Loucy (cell line): ENCODE measurements at regions not wholly inside any gene's neighbourhood (a gene's known extent, or its start where the extent isn't known, plus 50 kb on each side); places are given as distances from the start of the nearest gene placed in this dataset.

Experiments
- H2AFZ ChIP-seq: fragments of 200-600 bp; sonication (generic); 2 replicates; pipeline ENCODE4 v1.6.0; 2016; ENCODE audit warnings: antibody characterized with exemption, mild to moderate bottlenecking, low read length, moderate library complexity
- H3F3A ChIP-seq: fragments of 200-600 bp; 2 replicates; pipeline ENCODE4 v1.6.0; 2016; ENCODE audit warnings: antibody characterized with exemption, low read depth, mild to moderate bottlenecking
- H3K27me3 ChIP-seq: fragments of 200-600 bp; sonication (generic); 2 replicates; pipeline ENCODE4 v1.6.1; 2014; ENCODE audit warnings: low read length, mild to moderate bottlenecking; ENCODE audit not compliant: insufficient read depth, poor library complexity, severe bottlenecking
- H3K36me3 ChIP-seq: fragments of 200-600 bp; sonication (generic); 2 replicates; pipeline ENCODE4 v1.6.1; 2016; ENCODE audit warnings: low read length; ENCODE audit not compliant: insufficient read depth
- H3K4me1 ChIP-seq: fragments of 200-600 bp; sonication (generic); 2 replicates; pipeline ENCODE4 v1.5.1; 2014; ENCODE audit warnings: low read length, mild to moderate bottlenecking; ENCODE audit not compliant: insufficient read depth, poor library complexity, severe bottlenecking
- H3K4me2 ChIP-seq: fragments of 200-600 bp; sonication (generic); 2 replicates; pipeline ENCODE4 v1.6.0; 2014; ENCODE audit warnings: antibody characterized with exemption, low read length, low read depth, mild to moderate bottlenecking; ENCODE audit not compliant: poor library complexity, severe bottlenecking
- H3K4me3 ChIP-seq: fragments of 200-600 bp; sonication (generic); 2 replicates; pipeline ENCODE4 v1.5.1; 2014; ENCODE audit warnings: low read length, mild to moderate bottlenecking, mixed read lengths; ENCODE audit not compliant: poor library complexity, severe bottlenecking
- H3K79me2 ChIP-seq: fragments of 200-600 bp; sonication (generic); 2 replicates; pipeline ENCODE4 v1.6.1; 2014; ENCODE audit warnings: low read length; ENCODE audit not compliant: insufficient read depth
- H3K9ac ChIP-seq: fragments of 200-600 bp; sonication (generic); 2 replicates; pipeline ENCODE4 v1.6.0; 2014; ENCODE audit warnings: mild to moderate bottlenecking, low read depth, low read length, moderate library complexity; ENCODE audit not compliant: poor library complexity, severe bottlenecking
- H3K9me2 ChIP-seq: fragments of 200-600 bp; sonication (generic); replicated peaks from 2 replicates; pipeline ENCODE4 v1.6.1; 2016; ENCODE audit warnings: low read depth, low read length, mixed read lengths
- H3K9me3 ChIP-seq: fragments of 200-600 bp; sonication (generic); 2 replicates; pipeline ENCODE4 v1.6.1; 2014; ENCODE audit warnings: mild to moderate bottlenecking, antibody characterized with exemption, low read length, low read depth; ENCODE audit not compliant: insufficient read depth
- H4K20me1 ChIP-seq: fragments of 200-600 bp; sonication (generic); 2 replicates; pipeline ENCODE4 v1.6.0; 2014; ENCODE audit warnings: antibody characterized with exemption, low read length, mild to moderate bottlenecking; ENCODE audit not compliant: insufficient read depth, poor library complexity, severe bottlenecking
- CTCF ChIP-seq: fragments of 200-600 bp; sonication (generic); conservative IDR thresholded peaks from 2 replicates; pipeline ENCODE4 v1.5.1; 2014; ENCODE audit warnings: mild to moderate bottlenecking, antibody characterized with exemption, low read length
- EZH2phosphoT487 ChIP-seq: fragments of 200-600 bp; IDR thresholded peaks from 2 replicates; pipeline ENCODE4 v1.6.1; 2018; ENCODE audit warnings: antibody characterized with exemption, mild to moderate bottlenecking, moderate library complexity, borderline replicate concordance

- Histone ChIP-seq H3F3A (no peaks in the 10 kb centered on the region), H3K9ac (no peak overlapping the region), H3K27me3 (no peaks in the 10 kb centered on the region), H3K4me3 (no peak overlapping the region), H3K79me2 (no peaks in the 10 kb centered on the region), H3K9me3 (no peaks in the 10 kb centered on the region), H3K9me2 (no peaks in the 10 kb centered on the region), H3K36me3 (no peaks in the 10 kb centered on the region), H3K4me1 (no peaks in the 10 kb centered on the region), H2AFZ (no peak overlapping the region), H4K20me1 (no peaks in the 10 kb centered on the region), H3K4me2 (no peak overlapping the region)
- TF ChIP-seq CTCF (no peak), EZH2phosphoT487 (no peak)
Measured at GRCh38 chr10:65346466-65346865, 1579.4 kb upstream of the LRRTM3 start.

- H3K9ac ChIP-seq: no peak overlapping the region
- peaks cover 3% of the 10 kb centered on the region; the same call in 1 of the 2 replicates for H3K9me3 ChIP-seq
- H3K36me3 ChIP-seq: no peaks in the 10 kb centered on the region
- TF ChIP-seq EZH2phosphoT487: no peak
- TF ChIP-seq CTCF: no peak
- no peaks in the 10 kb centered on the region for H4K20me1 ChIP-seq
- no peaks in the 10 kb centered on the region for H3K27me3 ChIP-seq
- no peaks in the 10 kb centered on the region for H3K9me2 ChIP-seq
- H3K4me1 ChIP-seq: no peaks in the 10 kb centered on the region
- H3K79me2 ChIP-seq: no peaks in the 10 kb centered on the region
- no peak overlapping the region for H3K4me2 ChIP-seq
- H3K4me3 ChIP-seq: no peak overlapping the region
- no peaks in the 10 kb centered on the region for H3F3A ChIP-seq
- no peak overlapping the region for H2AFZ ChIP-seq
Measured at GRCh38 chr10:65348637-65349036, 1577.2 kb upstream of the LRRTM3 start.

GRCh38 chr10:65350611-65351010, 1575.2 kb upstream of the LRRTM3 start:
- no peaks in the 10 kb centered on the region for H3K4me1 ChIP-seq
- H4K20me1 ChIP-seq: no peaks in the 10 kb centered on the region
- H3K9me3 ChIP-seq: peaks cover 3% of the 10 kb centered on the region; the same call in 1 of the 2 replicates
- TF ChIP-seq EZH2phosphoT487 (no peak), CTCF (no peak)
- no peak overlapping the region for H3K4me3 ChIP-seq
- H3K27me3 ChIP-seq: no peaks in the 10 kb centered on the region
- no peaks in the 10 kb centered on the region for H3F3A ChIP-seq
- no peaks in the 10 kb centered on the region for H3K36me3 ChIP-seq
- no peak overlapping the region for H3K9ac ChIP-seq
- H3K9me2 ChIP-seq: no peaks in the 10 kb centered on the region
- H2AFZ ChIP-seq: no peak overlapping the region
- no peaks in the 10 kb centered on the region for H3K79me2 ChIP-seq
- H3K4me2 ChIP-seq: no peak overlapping the region
